Heart left ventricle (tissue), 13 donors: ENCODE measurements at regions not wholly inside any gene's neighbourhood (a gene's known extent, or its start where the extent isn't known, plus 50 kb on each side); places are given as distances from the start of the nearest gene placed in this dataset.

ENCODE experiments used
- POLR2A ChIP-seq, 2 donors: fragments of 450-650 bp; IDR thresholded peaks; one replicate each; pipeline ENCODE4 v1.6.1; 2017; ENCODE audit warnings: antibody characterized with exemption in 2 of 2, mild to moderate bottlenecking in 2 of 2, moderate library complexity in 2 of 2
- TF ChIP-seq, protein P1 (sequence below), 12 donors: fragments of 200-600 bp; sonication (generic) in 4 of 12; IDR thresholded peaks; one replicate each; pipeline versions ENCODE4 v1.5.0 to v1.8.0; 2018 to 2022; ENCODE audit warnings: antibody characterized with exemption in 12 of 12, mild to moderate bottlenecking in 5 of 12
- donor health status: ischemic (EF 13 %, LVEDD 7.1; RV severe dilation, severe dysfunction).
- donor health status: DM: no; HTN: yes; CAD: no.
- donor health status: DM: no; HTN: no; CAD: no.
- donor health status: ischemic (EF 25% LVEDD 6.9; RV normal size, moderate dysfunction).
- donor health status: ischemic (EF 25% LVEDD 5.7; RV mildly dilated, moderate dysfunction).
- donor health status: ischemic (EF 35%, LVEDD 5.7; RV mildly dilated, moderate dysfunction).
- donor health status: nonischemic (EF 11% LVEDD 7.7; RV severe dilation, severe dysfunction).
- donor health status: DM: yes; HTN: yes; CAD: no.
- donor health status: PGD.
- donor health status: ischemic (EF 29% LVEDD 5.4; RV normal size, mild dysfunction).
- donor health status: nonischemic (EF 23%, LVEDD 6.1; RV moderate dilation, normal function).

DNA sequence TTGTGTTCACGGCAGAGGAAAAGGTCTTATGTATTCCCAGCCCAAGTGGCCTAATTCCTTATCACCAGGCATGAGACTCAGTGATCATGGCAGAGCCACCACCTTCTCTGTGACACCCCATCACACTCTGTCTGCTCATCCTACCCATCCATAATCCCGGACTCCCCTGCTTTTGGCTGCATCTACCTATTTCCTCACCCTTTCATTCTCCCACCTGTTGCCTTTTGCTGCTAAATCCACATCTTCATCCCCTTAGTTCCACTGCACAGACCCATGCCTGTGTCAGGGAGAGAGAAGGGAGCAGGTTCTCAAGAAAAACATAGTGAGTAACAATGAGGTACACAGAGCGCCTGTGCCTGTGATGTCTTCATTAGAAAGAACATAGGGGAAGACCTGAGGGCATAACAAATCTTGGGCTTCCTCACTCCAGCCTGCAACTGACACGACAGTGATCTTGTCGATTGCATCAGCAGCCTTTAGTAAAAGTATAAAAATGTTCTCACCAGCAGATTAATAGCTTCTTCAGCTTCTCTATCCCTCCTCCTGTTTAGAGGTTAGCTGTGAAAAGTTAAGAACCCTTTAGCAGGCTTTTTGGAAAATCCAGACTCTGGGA is 246.5 kb upstream of the SPRED2 start:
- TF ChIP-seq, protein P1, sequence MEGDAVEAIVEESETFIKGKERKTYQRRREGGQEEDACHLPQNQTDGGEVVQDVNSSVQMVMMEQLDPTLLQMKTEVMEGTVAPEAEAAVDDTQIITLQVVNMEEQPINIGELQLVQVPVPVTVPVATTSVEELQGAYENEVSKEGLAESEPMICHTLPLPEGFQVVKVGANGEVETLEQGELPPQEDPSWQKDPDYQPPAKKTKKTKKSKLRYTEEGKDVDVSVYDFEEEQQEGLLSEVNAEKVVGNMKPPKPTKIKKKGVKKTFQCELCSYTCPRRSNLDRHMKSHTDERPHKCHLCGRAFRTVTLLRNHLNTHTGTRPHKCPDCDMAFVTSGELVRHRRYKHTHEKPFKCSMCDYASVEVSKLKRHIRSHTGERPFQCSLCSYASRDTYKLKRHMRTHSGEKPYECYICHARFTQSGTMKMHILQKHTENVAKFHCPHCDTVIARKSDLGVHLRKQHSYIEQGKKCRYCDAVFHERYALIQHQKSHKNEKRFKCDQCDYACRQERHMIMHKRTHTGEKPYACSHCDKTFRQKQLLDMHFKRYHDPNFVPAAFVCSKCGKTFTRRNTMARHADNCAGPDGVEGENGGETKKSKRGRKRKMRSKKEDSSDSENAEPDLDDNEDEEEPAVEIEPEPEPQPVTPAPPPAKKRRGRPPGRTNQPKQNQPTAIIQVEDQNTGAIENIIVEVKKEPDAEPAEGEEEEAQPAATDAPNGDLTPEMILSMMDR (IDR thresholded peaks at IDR 0.05), result no peak
- no peak for TF ChIP-seq POLR2A (IDR thresholded peaks at IDR 0.05)
